Adrenal gland (tissue), 9 donors: ENCODE measurements at regions not wholly inside any gene's neighbourhood (a gene's known extent, or its start where the extent isn't known, plus 50 kb on each side); places are given as distances from the start of the nearest gene placed in this dataset.
"Not testable (repeated sequence)": the region's sequence is repeated elsewhere in the genome, so short reads cannot be mapped to it uniquely, and the experiment has no call there.

Source experiments
- DNase-seq, 7 donors: peaks; one replicate each; pipeline ENCODE4 v3.0.0-alpha.2; 2019 to 2020
- H3K27ac ChIP-seq, 5 donors: fragments of 200-600 bp; sonication (generic) in 4 of 5; 1 replicate in 3 of 5; 2 replicates in 2 of 5; pipeline versions ENCODE4 v1.5.1 to v1.8.0; 2016 to 2020; ENCODE audit warnings: mild to moderate bottlenecking in 1 of 5
- H3K27me3 ChIP-seq: fragments of 200-600 bp; 2 replicates; pipeline ENCODE4 v1.8.0; 2021
- H3K36me3 ChIP-seq, 2 donors: fragments of 200-600 bp; replicated peaks in 1 of 2; 1 replicate in 1 of 2; 2 replicates in 1 of 2; pipeline versions ENCODE4 v1.5.1 to v1.8.0; 2018 to 2022
- H3K4me1 ChIP-seq, 2 donors: fragments of 200-600 bp; replicated peaks in 1 of 2; 1 replicate in 1 of 2; 2 replicates in 1 of 2; pipeline versions ENCODE4 v1.5.1 to v1.8.0; 2018 to 2021
- H3K4me3 ChIP-seq, 4 donors: fragments of 200-600 bp; sonication (generic) in 3 of 4; one replicate each; pipeline ENCODE4 v1.5.1; 2016 to 2018
- H3K9me3 ChIP-seq, 3 donors: fragments of 200-600 bp; sonication (generic) in 1 of 3; replicated peaks in 1 of 3; 1 replicate in 2 of 3; 2 replicates in 1 of 3; pipeline versions ENCODE4 v1.5.1 to v1.8.0; 2016 to 2021
- CTCF ChIP-seq, 6 experiments: fragments of 450-650 bp in 4 of 6; fragments of 200-600 bp in 2 of 6; sonication (generic) in 1 of 6; IDR thresholded peaks; 1 replicate in 5 of 6; 2 replicates in 1 of 6; pipeline versions ENCODE4 v1.5.1 to v1.8.0; 2016 to 2021; ENCODE audit warnings: antibody characterized with exemption in 6 of 6, mild to moderate bottlenecking in 2 of 6, moderate library complexity in 1 of 6
- POLR2A ChIP-seq, 2 donors: fragments of 450-650 bp; IDR thresholded peaks; one replicate each; pipeline ENCODE4 v1.6.1; 2017; ENCODE audit warnings: antibody characterized with exemption in 2 of 2, mild to moderate bottlenecking in 2 of 2, moderate library complexity in 1 of 2
- WGBS, 4 donors: extraction: QIAGEN DNeasy Blood & Tissue Kit in 2 of 4; methylation state at CpG; one replicate each; pipeline versions ENCODE4 v1.1.5 to v1.1.7; 2013 to 2017; 5-methylcytosine and 5-hydroxymethylcytosine counted together
- intact Hi-C, 2 donors: fragments of 100-400 bp; cut with DNase I; formaldehyde crosslinking; loops; one replicate each; pipeline versions ENCODE4 v1.14.1 to v1.15.0; 2022 to 2023
- donor health status: healthy with polysubstance abuse.
- donor health status: Bipolar disorder and iron deficiency.
- donor health status: DM: yes; HTN: yes; CAD: no.
- donor health status: DM: no; HTN: no; CAD: no.
- donor health status: DM: no; HTN: no; CAD: no.

- Histone ChIP-seq H3K27me3 (peaks cover 29% of the 10 kb centered on the region), H3K27ac (no peak overlapping the region), H3K4me1 (peaks cover 0 to 3% of the 10 kb centered on the region in 2 donors), H3K4me3 (no peak overlapping the region), H3K9me3 (no peaks in the 10 kb centered on the region), H3K36me3 (no peaks in the 10 kb centered on the region)
- TF ChIP-seq CTCF (IDR thresholded peaks at IDR 0.05), result no peak
- TF ChIP-seq POLR2A (IDR thresholded peaks at IDR 0.05), result no peak
- DNase-seq, result no peak
- WGBS, 4 donors, result 54 to 82% (median 66%) methylated on average over 3 of the region's 3 CpGs
- intact Hi-C loops, result no loop called here
Measured at GRCh38 chr10:26626066-26626465, 71.4 kb upstream of the PDSS1 start.

- H3K4me3 ChIP-seq, result no peak overlapping the region
- DNase-seq, result no peak
- 23 to 33% (median 28%) methylated on average over 3 of the region's 3 CpGs for WGBS, 4 donors
- H3K9me3 ChIP-seq, result no peaks in the 10 kb centered on the region
- no peaks in the 10 kb centered on the region for H3K36me3 ChIP-seq
- H3K27me3 ChIP-seq, result peaks cover 28% of the 10 kb centered on the region
- H3K4me1 ChIP-seq, result peaks cover 0 to 2% of the 10 kb centered on the region in 2 donors
- no peak overlapping the region for H3K27ac ChIP-seq
- TF ChIP-seq CTCF (IDR thresholded peaks at IDR 0.05) (no peak), POLR2A (IDR thresholded peaks at IDR 0.05) (no peak)
- intact Hi-C loops, result no loop called here
Measured at GRCh38 chr10:26627324-26627723, 70.2 kb upstream of the PDSS1 start.

- H3K9me3 ChIP-seq, result no peaks in the 10 kb centered on the region
- no peak for DNase-seq
- no peak overlapping the region for H3K27ac ChIP-seq
- 56 to 72% (median 61%) methylated on average over 2 of the region's 2 CpGs for WGBS, 4 donors
- TF ChIP-seq POLR2A (IDR thresholded peaks at IDR 0.05) (no peak), CTCF (IDR thresholded peaks at IDR 0.05) (no peak)
- H3K27me3 ChIP-seq, result peaks cover 17% of the 10 kb centered on the region
- no peak overlapping the region for H3K4me3 ChIP-seq
- intact Hi-C loops, result no loop called here
- no peaks in the 10 kb centered on the region for H3K4me1 ChIP-seq
- no peaks in the 10 kb centered on the region for H3K36me3 ChIP-seq
Measured at GRCh38 chr10:26628395-26628794, 69.1 kb upstream of the PDSS1 start.

- H3K4me3 ChIP-seq, H3K27ac ChIP-seq, DNase-seq, H3K27me3 ChIP-seq, H3K4me1 ChIP-seq, H3K9me3 ChIP-seq, intact Hi-C loops, H3K36me3 ChIP-seq: not testable (repeated sequence)
- WGBS, 4 donors, result 82 to 88% (median 87%) methylated on average over 2 to 3 of the region's 3 CpGs
Measured at GRCh38 chr10:26632171-26632570, 65.3 kb upstream of the PDSS1 start.

GRCh38 chr10:26634111-26634510 lies 63.4 kb upstream of the PDSS1 start:
- H3K27ac ChIP-seq, H3K36me3 ChIP-seq, H3K4me1 ChIP-seq, DNase-seq, H3K4me3 ChIP-seq, intact Hi-C loops, H3K27me3 ChIP-seq, H3K9me3 ChIP-seq: not testable (repeated sequence)
